ENCODE measurements at regions not wholly inside any gene's neighbourhood (a gene's known extent, or its start where the extent isn't known, plus 50 kb on each side); places are given as distances from the start of the nearest gene placed in this dataset.

- no peak for TF ChIP-seq CTCF (IDR thresholded peaks at IDR 0.05; ENCODE audit: extremely low read depth, insufficient read depth, missing control alignments)
- no peak for DNase-seq (ENCODE audit: low spot score)
- in situ Hi-C loops (cut with MboI; ENCODE audit: low pct_unique_long_range_greater_than_20kb, low sequenced_read_pairs, unreplicated experiment) = no loop called here
Observed at GRCh38 chr18:71106701-71107100, 817.9 kb downstream of the SOCS6 start.

- in situ Hi-C loops (cut with MboI; ENCODE audit: low pct_unique_long_range_greater_than_20kb, low sequenced_read_pairs, unreplicated experiment) = no loop called here
- no peak for DNase-seq (ENCODE audit: low spot score)
- no peak for TF ChIP-seq CTCF (IDR thresholded peaks at IDR 0.05; ENCODE audit: extremely low read depth, insufficient read depth, missing control alignments)
Observed at GRCh38 chr18:71105994-71106546, 817.2 kb downstream of the SOCS6 start.

- in situ Hi-C loops (cut with MboI; ENCODE audit: low pct_unique_long_range_greater_than_20kb, low sequenced_read_pairs, unreplicated experiment) = no loop called here
- no peak for TF ChIP-seq CTCF (IDR thresholded peaks at IDR 0.05; ENCODE audit: extremely low read depth, insufficient read depth, missing control alignments)
- DNase-seq (ENCODE audit: low spot score) = no peak
Observed at GRCh38 chr18:71105078-71105819, 816.4 kb downstream of the SOCS6 start.

GRCh38 chr18:71079606-71080005 is 790.8 kb downstream of the SOCS6 start:
- no peak for TF ChIP-seq CTCF (IDR thresholded peaks at IDR 0.05; ENCODE audit: extremely low read depth, insufficient read depth, missing control alignments)
- in situ Hi-C loops (cut with MboI; ENCODE audit: low pct_unique_long_range_greater_than_20kb, low sequenced_read_pairs, unreplicated experiment) = no loop called here
- no peak for DNase-seq (ENCODE audit: low spot score)

- TF ChIP-seq CTCF (IDR thresholded peaks at IDR 0.05; ENCODE audit: extremely low read depth, insufficient read depth, missing control alignments) = no peak
- in situ Hi-C loops (cut with MboI; ENCODE audit: low pct_unique_long_range_greater_than_20kb, low sequenced_read_pairs, unreplicated experiment) = no loop called here
- no peak for DNase-seq (ENCODE audit: low spot score)
Observed at GRCh38 chr18:71077451-71077850, 788.6 kb downstream of the SOCS6 start.

GRCh38 chr18:71075147-71075546 is 786.3 kb downstream of the SOCS6 start:
- no peak for DNase-seq (ENCODE audit: low spot score)

More at GRCh38 chr18:71075147-71075546, 786.3 kb downstream of the SOCS6 start:
- TF ChIP-seq CTCF (IDR thresholded peaks at IDR 0.05; ENCODE audit: extremely low read depth, insufficient read depth, missing control alignments) = no peak
- in situ Hi-C loops (cut with MboI; ENCODE audit: low pct_unique_long_range_greater_than_20kb, low sequenced_read_pairs, unreplicated experiment) = no loop called here
